ENCODE measurements at regions not wholly inside any gene's neighbourhood (a gene's known extent, or its start where the extent isn't known, plus 50 kb on each side); places are given as distances from the start of the nearest gene placed in this dataset.

DNA sequence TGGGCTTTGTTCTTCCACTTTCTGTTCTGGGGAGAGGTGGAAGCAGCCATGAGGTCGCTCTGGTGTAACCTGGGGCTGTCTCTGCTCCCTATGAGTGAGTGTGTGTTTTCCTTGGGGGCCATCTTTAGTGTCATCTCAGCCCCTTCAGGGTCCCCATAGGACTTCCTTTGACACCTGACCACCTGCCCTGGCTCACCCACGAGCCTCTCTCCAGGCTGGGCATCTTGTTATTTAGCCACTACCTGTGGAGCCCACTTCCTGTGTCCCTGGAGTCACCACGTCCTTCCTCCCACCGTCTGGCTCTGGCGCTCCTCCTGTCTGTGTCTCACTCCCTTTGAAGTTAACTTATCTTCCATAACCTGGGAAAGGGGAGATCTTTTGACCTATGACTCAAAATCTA is 176.0 kb downstream of the UXS1 start:
- 40% methylated on average over 2 of the region's 5 CpGs for WGBS (ENCODE audit: insufficient coverage)
- no peak for DNase-seq
- Histone ChIP-seq H3K9ac (ENCODE audit: insufficient read depth, low read length, poor library complexity, severe bottlenecking) (no peak overlapping the region), H3K27ac (ENCODE audit: low read depth in 1 of 2, low read length in 2 of 2) (no peak overlapping the region), H3K27me3 (ENCODE audit: control insufficient read depth in 2 of 2, insufficient read depth in 2 of 2, low read length in 2 of 2) (no peaks in the 10 kb centered on the region), H2AFZ (ENCODE audit: insufficient read depth, low read depth, low read length, poor library complexity, severe bottlenecking) (no peak overlapping the region), H3K4me3 (replicated peaks in 1 of 3; ENCODE audit: low read depth in 2 of 3, low read length in 3 of 3) (no peak overlapping the region), H4K20me1 (ENCODE audit: insufficient read depth, low read length) (no peaks in the 10 kb centered on the region), H3K4me1 (ENCODE audit: control insufficient read depth in 1 of 2, insufficient read depth in 2 of 2, low read length in 2 of 2) (no peaks in the 10 kb centered on the region), H3K79me2 (ENCODE audit: insufficient read depth, low read length) (no peaks in the 10 kb centered on the region), H3K9me3 (replicated peaks in 1 of 2; ENCODE audit: control insufficient read depth in 1 of 2, insufficient read depth in 1 of 2, low read length in 2 of 2) (no peaks in the 10 kb centered on the region), H3K4me2 (replicated peaks; ENCODE audit: extremely low read depth, low read length, poor library complexity, severe bottlenecking) (no peak overlapping the region), H3K36me3 (replicated peaks in 1 of 2; ENCODE audit: control insufficient read depth in 1 of 2, insufficient read depth in 2 of 2, low read length in 2 of 2) (no peaks in the 10 kb centered on the region)
- Mint-ChIP-seq H3K27me3 (ENCODE audit: low read depth in 3 of 3) (peaks cover 0 to 2% (median 0%) of the 10 kb centered on the region in 3 donors), H3K9me3 (peaks cover 0 to 3% (median 0%) of the 10 kb centered on the region in 7 donors), H3K4me3 (no peak overlapping the region), H3K27ac (peak overlapping the region in 1 of 7 donors; percentile 60), H3K36me3 (no peaks in the 10 kb centered on the region), H3K4me1 (no peaks in the 10 kb centered on the region)
- no peak for TF ChIP-seq CTCF (IDR thresholded peaks at IDR 0.05)
- intact Hi-C loops (cut with micrococcal nuclease): no loop called here

- Histone ChIP-seq H3K9ac (ENCODE audit: insufficient read depth, low read length, poor library complexity, severe bottlenecking) (no peak overlapping the region), H3K27me3 (ENCODE audit: control insufficient read depth in 2 of 2, insufficient read depth in 2 of 2, low read length in 2 of 2) (no peaks in the 10 kb centered on the region), H3K4me3 (replicated peaks in 1 of 3; ENCODE audit: low read depth in 2 of 3, low read length in 3 of 3) (no peak overlapping the region), H3K27ac (ENCODE audit: low read depth in 1 of 2, low read length in 2 of 2) (no peak overlapping the region), H3K79me2 (ENCODE audit: insufficient read depth, low read length) (no peaks in the 10 kb centered on the region), H3K4me1 (ENCODE audit: control insufficient read depth in 1 of 2, insufficient read depth in 2 of 2, low read length in 2 of 2) (no peaks in the 10 kb centered on the region), H4K20me1 (ENCODE audit: insufficient read depth, low read length) (no peaks in the 10 kb centered on the region), H3K4me2 (replicated peaks; ENCODE audit: extremely low read depth, low read length, poor library complexity, severe bottlenecking) (no peak overlapping the region), H3K9me3 (replicated peaks in 1 of 2; ENCODE audit: control insufficient read depth in 1 of 2, insufficient read depth in 1 of 2, low read length in 2 of 2) (peaks cover 16 to 19% of the 10 kb centered on the region in 2 donors), H2AFZ (ENCODE audit: insufficient read depth, low read depth, low read length, poor library complexity, severe bottlenecking) (no peak overlapping the region), H3K36me3 (replicated peaks in 1 of 2; ENCODE audit: control insufficient read depth in 1 of 2, insufficient read depth in 2 of 2, low read length in 2 of 2) (no peaks in the 10 kb centered on the region)
- Mint-ChIP-seq H3K27me3 (ENCODE audit: low read depth in 3 of 3) (no peaks in the 10 kb centered on the region), H3K4me1 (no peaks in the 10 kb centered on the region), H3K9me3 (peaks cover 11 to 23% (median 19%) of the 10 kb centered on the region in 7 donors), H3K36me3 (no peaks in the 10 kb centered on the region), H3K27ac (peak overlapping the region in 1 of 7 donors; percentile 42), H3K4me3 (no peak overlapping the region)
- no peak for DNase-seq
- 58% methylated on average over 2 of the region's 3 CpGs for WGBS (ENCODE audit: insufficient coverage)
- intact Hi-C loops (cut with micrococcal nuclease): no loop called here
- no peak for TF ChIP-seq CTCF (IDR thresholded peaks at IDR 0.05)
Observed at GRCh38 chr2:106012591-106013347, 181.3 kb downstream of the UXS1 start.
